Panc1 (cell line): ENCODE measurements at regions not wholly inside any gene's neighbourhood (a gene's known extent, or its start where the extent isn't known, plus 50 kb on each side); places are given as distances from the start of the nearest gene placed in this dataset.

Experiments used
- CTCF ChIP-seq: fragments of 450-650 bp; IDR thresholded peaks from 2 replicates; pipeline ENCODE4 v1.5.1; 2017; ENCODE audit warnings: mild to moderate bottlenecking
- POLR2AphosphoS5 ChIP-seq: IDR thresholded peaks from 2 replicates; pipeline ENCODE4 v1.6.1; 2012; ENCODE audit warnings: mild to moderate bottlenecking, low read depth, low read length, moderate library complexity
- REST ChIP-seq, 2 experiments: IDR thresholded peaks; 2 replicates each; pipeline ENCODE4 v1.6.1; 2011 to 2012; ENCODE audit warnings: low read depth in 2 of 2, control low read depth in 1 of 2, low read length in 1 of 2, mild to moderate bottlenecking in 1 of 2, moderate library complexity in 1 of 2; ENCODE audit not compliant: insufficient read depth in 1 of 2
- SIN3A ChIP-seq: IDR thresholded peaks from 2 replicates; pipeline ENCODE4 v1.6.1; 2012; ENCODE audit warnings: low read depth, mild to moderate bottlenecking, low read length, moderate library complexity, borderline replicate concordance; ENCODE audit not compliant: insufficient read depth
- TCF7L2 ChIP-seq: IDR thresholded peaks from 2 replicates; pipeline ENCODE4 v1.6.1; 2011; ENCODE audit warnings: mild to moderate bottlenecking, low read depth, low read length, inconsistent platforms

DNA sequence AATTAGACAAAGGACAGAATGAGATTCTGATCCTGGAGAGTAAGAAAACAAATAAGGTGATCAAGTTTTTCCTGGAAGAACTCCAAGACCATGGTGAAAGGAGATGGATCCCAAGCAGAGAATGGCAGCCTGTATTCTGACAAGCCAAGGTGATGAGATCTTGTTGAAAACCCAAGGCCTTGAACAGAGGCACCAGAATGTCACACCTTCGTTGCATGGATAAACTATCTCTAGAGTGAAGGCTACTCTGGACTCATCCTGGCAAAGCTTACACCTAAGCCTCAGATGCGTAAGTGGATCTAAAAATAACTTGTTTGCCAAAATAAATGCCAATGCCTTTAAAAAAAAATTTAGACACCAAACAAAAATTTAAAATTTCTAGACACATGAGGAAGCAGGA, 605.9 kb downstream of the ETNK1 start:
- TF ChIP-seq POLR2AphosphoS5, result no peak
- no peak for TF ChIP-seq CTCF
- no peak for TF ChIP-seq TCF7L2
- no peak for TF ChIP-seq REST (IDR thresholded peaks at IDR 0.05; ENCODE audit: insufficient read depth in 1 of 2, low read depth in 2 of 2, low read length in 1 of 2)
- TF ChIP-seq SIN3A, result no peak
